IMR-90 (cell line): ENCODE measurements at regions not wholly inside any gene's neighbourhood (a gene's known extent, or its start where the extent isn't known, plus 50 kb on each side); places are given as distances from the start of the nearest gene placed in this dataset.

Experiments
- ATAC-seq: fragments of 200-7000 bp; cut with Tn5 transposase; 2 replicates; pipeline ENCODE4 v1.9.1; 2020; ENCODE audit warnings: low read depth, mild to moderate bottlenecking, moderate library complexity
- BruUV-seq: library from RNA; stranded (reverse); fragments of 400-500 nt; replicated peaks from 2 replicates; lab custom pipeline; 2021; lab: Mats Ljungman, UMichigan
- CTCF ChIA-PET: fragments of 300-600 bp; formaldehyde crosslinking; extraction: SDS; loops from one replicate; lab custom pipeline; 2021; ENCODE audit warnings: antibody characterized with exemption; lab: Yijun Ruan, JAX
- POLR2A ChIA-PET: fragments of 300-600 bp; sonication (Branson Sonifier 250); formaldehyde crosslinking; loops from one replicate; lab custom pipeline; 2022; ENCODE audit warnings: antibody characterized with exemption; ENCODE audit not compliant: unreplicated experiment; lab: Charles Lee
- DNase-seq: peaks from one replicate; pipeline ENCODE4 v3.0.0; 2013
- H2AFZ ChIP-seq: replicated peaks from 2 replicates; pipeline ENCODE3; 2013; ENCODE audit warnings: low read length, mild to moderate bottlenecking; ENCODE audit not compliant: poor library complexity
- H2AK5ac ChIP-seq: 2 replicates; pipeline ENCODE4 v1.6.1; 2013; ENCODE audit warnings: low read depth, low read length, inconsistent platforms
- H2AK9ac ChIP-seq: replicated peaks from 2 replicates; pipeline ENCODE3; 2013; ENCODE audit warnings: mild to moderate bottlenecking, low read depth, low read length, moderate library complexity; ENCODE audit not compliant: poor library complexity
- H2BK120ac ChIP-seq: 2 replicates; pipeline ENCODE4 v1.6.1; 2013; ENCODE audit warnings: low read depth, low read length, inconsistent platforms
- H2BK15ac ChIP-seq: 3 replicates; pipeline ENCODE4 v1.6.1; 2013; ENCODE audit warnings: low read depth, low read length, inconsistent platforms
- H2BK20ac ChIP-seq: 2 replicates; pipeline ENCODE4 v1.6.1; 2013; ENCODE audit warnings: low read depth, mild to moderate bottlenecking, inconsistent platforms, low read length, moderate library complexity
- H2BK5ac ChIP-seq: 2 replicates; pipeline ENCODE4 v1.6.1; 2013; ENCODE audit warnings: mild to moderate bottlenecking, low read depth, low read length, inconsistent platforms; ENCODE audit not compliant: poor library complexity, severe bottlenecking
- H3K14ac ChIP-seq: replicated peaks from 2 replicates; pipeline ENCODE4 v1.6.1; 2013; ENCODE audit warnings: low read depth, low read length, inconsistent platforms
- H3K18ac ChIP-seq: 2 replicates; pipeline ENCODE4 v1.6.1; 2013; ENCODE audit warnings: low read depth, low read length, control low read depth
- H3K23ac ChIP-seq: 2 replicates; pipeline ENCODE4 v1.6.1; 2013; ENCODE audit warnings: low read depth, low read length, inconsistent platforms
- H3K27ac ChIP-seq: 2 replicates; pipeline ENCODE4 v1.5.1; 2013; ENCODE audit warnings: mild to moderate bottlenecking, control low read depth, low read length; ENCODE audit not compliant: insufficient read depth
- H3K27me3 ChIP-seq: 2 replicates; pipeline ENCODE4 v1.6.1; 2013; ENCODE audit warnings: low read length; ENCODE audit not compliant: control insufficient read depth, insufficient read depth
- H3K36me3 ChIP-seq: 2 replicates; pipeline ENCODE4 v1.6.1; 2013; ENCODE audit warnings: low read length, mixed read lengths; ENCODE audit not compliant: control insufficient read depth, insufficient read depth
- H3K4ac ChIP-seq: 2 replicates; pipeline ENCODE4 v1.6.1; 2013; ENCODE audit warnings: low read depth, low read length, inconsistent platforms
- H3K4me1 ChIP-seq: 2 replicates; pipeline ENCODE4 v1.6.1; 2013; ENCODE audit warnings: low read length, mixed read lengths; ENCODE audit not compliant: control insufficient read depth, insufficient read depth
- H3K4me2 ChIP-seq: 2 replicates; pipeline ENCODE4 v1.6.1; 2013; ENCODE audit warnings: low read depth, mild to moderate bottlenecking, control low read depth, low read length, moderate library complexity
- H3K4me3 ChIP-seq: 2 replicates; pipeline ENCODE4 v1.5.1; 2013; ENCODE audit warnings: low read depth, mild to moderate bottlenecking, control low read depth, low read length, moderate library complexity; ENCODE audit not compliant: insufficient read depth
- H3K56ac ChIP-seq: 2 replicates; pipeline ENCODE4 v1.6.1; 2013; ENCODE audit warnings: low read length, inconsistent platforms; ENCODE audit not compliant: insufficient read depth; ENCODE audit errors: extremely low read depth
- H3K79me1 ChIP-seq, 2 experiments: 2 replicates each; pipeline ENCODE4 v1.6.1; 2013; ENCODE audit warnings: low read length in 2 of 2, inconsistent platforms in 1 of 2, low read depth in 1 of 2
- H3K9ac ChIP-seq: 2 replicates; pipeline ENCODE4 v1.6.1; 2013; ENCODE audit warnings: low read depth, low read length, control low read depth
- H3K9me1 ChIP-seq: 2 replicates; pipeline ENCODE4 v1.6.1; 2013; ENCODE audit warnings: low read length, inconsistent platforms; ENCODE audit not compliant: insufficient read depth
- H3K9me3 ChIP-seq: 2 replicates; pipeline ENCODE4 v1.6.1; 2013; ENCODE audit warnings: low read length; ENCODE audit not compliant: control insufficient read depth, insufficient read depth
- H4K20me1 ChIP-seq: 2 replicates; pipeline ENCODE4 v1.6.1; 2013; ENCODE audit warnings: low read length, inconsistent platforms; ENCODE audit not compliant: insufficient read depth
- H4K5ac ChIP-seq: 2 replicates; pipeline ENCODE4 v1.6.1; 2013; ENCODE audit warnings: mild to moderate bottlenecking, low read depth, low read length, control low read depth
- H4K8ac ChIP-seq, 2 experiments: 2 replicates each; pipeline ENCODE4 v1.6.1; 2013; ENCODE audit warnings: low read depth in 2 of 2, low read length in 2 of 2, control low read depth in 1 of 2, inconsistent platforms in 1 of 2
- H4K91ac ChIP-seq: 2 replicates; pipeline ENCODE4 v1.6.1; 2013; ENCODE audit warnings: low read depth, low read length, inconsistent platforms; ENCODE audit not compliant: insufficient read depth
- BHLHE40 ChIP-seq: fragments of 150-350 bp; IDR thresholded peaks from 2 replicates; pipeline ENCODE4 v1.6.1; 2016; ENCODE audit warnings: mild to moderate bottlenecking, low read depth, low read length
- CEBPB ChIP-seq: IDR thresholded peaks from 2 replicates; pipeline ENCODE4 v1.6.1; 2012; ENCODE audit warnings: low read depth, low read length, improper control_type of control experiment
- CHD1 ChIP-seq: IDR thresholded peaks from 2 replicates; pipeline ENCODE4 v1.6.1; 2012; ENCODE audit warnings: low read depth, low read length, improper control_type of control experiment
- CTCF ChIP-seq: conservative IDR thresholded peaks from 2 replicates; pipeline ENCODE4 v1.5.1; 2012; ENCODE audit warnings: mild to moderate bottlenecking, low read depth, low read length, improper control_type of control experiment
- ELK1 ChIP-seq: fragments of 150-350 bp; IDR thresholded peaks from 2 replicates; pipeline ENCODE4 v1.6.1; 2016; ENCODE audit warnings: low read depth, mild to moderate bottlenecking, low read length, moderate library complexity, borderline replicate concordance
- FOS ChIP-seq: fragments of 150-350 bp; IDR thresholded peaks from 2 replicates; pipeline ENCODE4 v1.6.1; 2016; ENCODE audit warnings: low read depth, low read length
- MAFK ChIP-seq: IDR thresholded peaks from 2 replicates; pipeline ENCODE4 v1.6.1; 2012; ENCODE audit warnings: low read depth, low read length, improper control_type of control experiment
- MAZ ChIP-seq: IDR thresholded peaks from 2 replicates; pipeline ENCODE4 v1.6.1; 2012; ENCODE audit warnings: low read depth, mild to moderate bottlenecking, low read length, improper control_type of control experiment, moderate library complexity, borderline replicate concordance
- MXI1 ChIP-seq: IDR thresholded peaks from 2 replicates; pipeline ENCODE4 v1.6.1; 2012; ENCODE audit warnings: low read depth, mild to moderate bottlenecking, low read length, moderate library complexity, borderline replicate concordance
- NFE2L2 ChIP-seq: fragments of 150-350 bp; IDR thresholded peaks from 2 replicates; pipeline ENCODE4 v1.6.1; 2016; ENCODE audit warnings: low read depth, mild to moderate bottlenecking, low read length
- RAD21 ChIP-seq: IDR thresholded peaks from 2 replicates; pipeline ENCODE4 v1.6.1; 2012; ENCODE audit warnings: low read length, improper control_type of control experiment
- RCOR1 ChIP-seq: IDR thresholded peaks from 2 replicates; pipeline ENCODE4 v1.6.1; 2012; ENCODE audit warnings: mild to moderate bottlenecking, low read length, improper control_type of control experiment; ENCODE audit not compliant: insufficient replicate concordance
- RFX5 ChIP-seq: IDR thresholded peaks from 2 replicates; pipeline ENCODE4 v1.8.0; 2012; ENCODE audit warnings: low read depth, mild to moderate bottlenecking, low read length, moderate library complexity
- SMC3 ChIP-seq: fragments of 150-350 bp; IDR thresholded peaks from 2 replicates; pipeline ENCODE4 v1.6.1; 2016; ENCODE audit warnings: low read depth, mild to moderate bottlenecking, antibody characterized with exemption, low read length, moderate library complexity
- USF2 ChIP-seq: fragments of 150-350 bp; IDR thresholded peaks from 2 replicates; pipeline ENCODE4 v1.6.1; 2017; ENCODE audit warnings: mild to moderate bottlenecking, antibody characterized with exemption, low read length, low read depth
- WGBS, 2 experiments: methylation state at CpG; one replicate each; pipeline versions ENCODE4 v1.1.5 to v1.1.7; 2013; ENCODE audit warnings: missing lambda C conversion rate in 2 of 2; ENCODE audit not compliant: insufficient read length in 1 of 2; ENCODE audit errors: extremely low coverage in 2 of 2; 5-methylcytosine and 5-hydroxymethylcytosine counted together
- dilution Hi-C: fragments of 300-500 bp; cut with HindIII; formaldehyde crosslinking; loops from one replicate; pipeline ENCODE4 v1.14.3; 2018; ENCODE audit warnings: low sequenced_read_pairs; ENCODE audit not compliant: unreplicated experiment
- in situ Hi-C: fragments of 300-500 bp; cut with MboI; formaldehyde crosslinking; loops from 3 replicates; pipeline ENCODE4 v1.14.3; 2019; ENCODE audit warnings: low sequenced_read_pairs, inconsistent platforms, mixed read lengths
- intact Hi-C: fragments of 100-400 bp; cut with micrococcal nuclease; formaldehyde crosslinking; loops from 2 replicates; pipeline ENCODE4 v1.10.0; 2022

DNA sequence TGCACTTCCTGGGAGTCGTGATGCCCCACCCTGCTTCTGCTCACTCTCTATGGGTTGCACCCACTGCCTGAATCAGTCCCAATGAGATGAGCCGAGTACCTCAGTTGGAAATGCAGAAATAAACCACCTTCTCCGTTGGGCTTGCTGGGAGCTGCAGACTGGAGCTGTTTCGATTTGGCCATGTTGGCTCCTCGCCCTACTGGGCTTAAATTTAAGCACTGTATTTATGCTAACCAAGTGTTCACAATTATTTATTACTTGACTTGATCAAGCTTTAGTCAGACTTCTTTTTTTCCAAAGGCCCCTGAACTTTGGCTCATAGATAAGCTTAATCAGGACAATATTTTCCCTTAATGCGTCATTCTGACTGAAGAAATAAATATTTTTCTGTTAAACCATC lies 1072.4 kb upstream of the CDH9 start:
- no peak overlapping the region for H3K18ac ChIP-seq
- H2BK15ac ChIP-seq = no peak overlapping the region
- intact Hi-C loops = no loop called here
- no peak overlapping the region for H4K8ac ChIP-seq
- H2BK5ac ChIP-seq = no peak overlapping the region
- H2AK5ac ChIP-seq = no peak overlapping the region
- TF ChIP-seq MAFK (no peak), RFX5 (no peak), CTCF (no peak), BHLHE40 (no peak), FOS (no peak), ELK1 (no peak), MAZ (no peak), RAD21 (no peak), SMC3 (no peak), RCOR1 (no peak), CHD1 (no peak), CEBPB (no peak), MXI1 (no peak), USF2 (no peak), NFE2L2 (no peak)
- no peak overlapping the region for H3K14ac ChIP-seq
- H3K9ac ChIP-seq = no peak overlapping the region
- H3K79me1 ChIP-seq = no peaks in the 10 kb centered on the region
- no peak overlapping the region for H3K27ac ChIP-seq
- no peak overlapping the region for H4K5ac ChIP-seq
- no peak overlapping the region for H3K23ac ChIP-seq
- no peaks in the 10 kb centered on the region for H3K36me3 ChIP-seq
- no peaks in the 10 kb centered on the region for H3K9me1 ChIP-seq
- no peak overlapping the region for H2BK120ac ChIP-seq
- in situ Hi-C loops = no loop called here
- no peak overlapping the region for H3K56ac ChIP-seq
- dilution Hi-C loops = no loop called here
- no peaks in the 10 kb centered on the region for H4K20me1 ChIP-seq
- H3K4me1 ChIP-seq = no peaks in the 10 kb centered on the region
- DNase-seq = no peak
- no TSS peak for BruUV-seq
- no peak overlapping the region for H4K91ac ChIP-seq
- H3K4ac ChIP-seq = no peak overlapping the region
- H3K9me3 ChIP-seq = peaks cover 3% of the 10 kb centered on the region; the same call in 1 of the 2 replicates
- H2AK9ac ChIP-seq = no peak overlapping the region
- no peak overlapping the region for H2AFZ ChIP-seq
- no peaks in the 10 kb centered on the region for H3K27me3 ChIP-seq
- ChIA-PET POLR2A (no interaction called here), CTCF (no interaction called here)
- no peak overlapping the region for H2BK20ac ChIP-seq
- ATAC-seq = no peak
- H3K4me2 ChIP-seq = no peak overlapping the region
- H3K4me3 ChIP-seq = no peak overlapping the region
- 23% methylated on average over 3 of the region's 6 CpGs; no CpG with 5 or more reads in 1 of the 2 experiments for WGBS, 2 experiments
